Keratinocyte (primary cell): ENCODE measurements at regions not wholly inside any gene's neighbourhood (a gene's known extent, or its start where the extent isn't known, plus 50 kb on each side); places are given as distances from the start of the nearest gene placed in this dataset.

Source experiments
- EZH2 ChIP-seq: IDR thresholded peaks from one replicate; pipeline ENCODE4 v1.6.1; 2012; ENCODE audit warnings: inconsistent platforms, mild to moderate bottlenecking, low read length, moderate library complexity
- TF ChIP-seq, protein P1 (sequence below), 3 experiments: IDR thresholded peaks in 1 of 3; conservative IDR thresholded peaks in 1 of 3; optimal IDR thresholded peaks in 1 of 3; 2 replicates in 2 of 3; 3 replicates in 1 of 3; pipeline versions ENCODE3 to v1.5.1; 2011; ENCODE audit warnings: low read length in 3 of 3, mild to moderate bottlenecking in 3 of 3, moderate library complexity in 2 of 3, control low read depth in 1 of 3, inconsistent platforms in 1 of 3; ENCODE audit not compliant: insufficient read depth in 2 of 3; ENCODE audit errors: extremely low read depth in 1 of 3

DNA sequence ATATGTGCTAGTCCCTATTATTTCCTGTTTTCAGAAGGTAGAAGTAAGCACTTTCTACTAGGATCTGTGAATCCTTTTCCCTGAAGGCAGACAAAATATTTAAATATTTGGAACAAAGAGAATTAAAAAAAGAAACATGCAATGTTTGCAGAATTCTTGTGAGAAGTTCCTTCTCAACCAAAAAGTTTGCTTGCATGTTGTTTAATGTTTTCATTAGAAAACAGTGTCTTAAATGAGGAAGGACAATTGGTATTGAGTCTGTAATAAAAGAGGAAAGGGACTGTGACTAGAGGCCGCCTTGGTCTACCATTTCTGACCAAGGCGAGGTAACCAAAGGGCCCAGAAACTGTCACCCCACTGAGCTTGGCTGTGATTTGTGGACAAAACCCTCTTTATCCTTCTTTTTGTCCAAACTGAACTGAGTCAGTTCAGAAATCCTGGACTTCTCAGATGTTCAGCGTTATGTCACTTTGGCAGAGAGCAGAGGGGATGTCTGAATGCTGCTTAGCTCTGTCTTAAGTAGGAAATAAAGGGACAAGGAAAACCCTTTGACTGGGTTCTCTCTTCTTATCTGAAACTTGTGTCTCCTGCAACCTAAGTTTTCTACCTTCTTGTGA is 129.8 kb upstream of the CPM start:
- TF ChIP-seq, protein P1, sequence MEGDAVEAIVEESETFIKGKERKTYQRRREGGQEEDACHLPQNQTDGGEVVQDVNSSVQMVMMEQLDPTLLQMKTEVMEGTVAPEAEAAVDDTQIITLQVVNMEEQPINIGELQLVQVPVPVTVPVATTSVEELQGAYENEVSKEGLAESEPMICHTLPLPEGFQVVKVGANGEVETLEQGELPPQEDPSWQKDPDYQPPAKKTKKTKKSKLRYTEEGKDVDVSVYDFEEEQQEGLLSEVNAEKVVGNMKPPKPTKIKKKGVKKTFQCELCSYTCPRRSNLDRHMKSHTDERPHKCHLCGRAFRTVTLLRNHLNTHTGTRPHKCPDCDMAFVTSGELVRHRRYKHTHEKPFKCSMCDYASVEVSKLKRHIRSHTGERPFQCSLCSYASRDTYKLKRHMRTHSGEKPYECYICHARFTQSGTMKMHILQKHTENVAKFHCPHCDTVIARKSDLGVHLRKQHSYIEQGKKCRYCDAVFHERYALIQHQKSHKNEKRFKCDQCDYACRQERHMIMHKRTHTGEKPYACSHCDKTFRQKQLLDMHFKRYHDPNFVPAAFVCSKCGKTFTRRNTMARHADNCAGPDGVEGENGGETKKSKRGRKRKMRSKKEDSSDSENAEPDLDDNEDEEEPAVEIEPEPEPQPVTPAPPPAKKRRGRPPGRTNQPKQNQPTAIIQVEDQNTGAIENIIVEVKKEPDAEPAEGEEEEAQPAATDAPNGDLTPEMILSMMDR (optimal IDR thresholded peaks at IDR 0.05 in 1 of 3, IDR thresholded peaks at IDR 0.05 in 1 of 3, conservative IDR thresholded peaks at IDR 0.05 in 1 of 3; ENCODE audit: extremely low read depth in 1 of 3, insufficient read depth in 2 of 3, low read length in 3 of 3): no peak
- no peak for TF ChIP-seq EZH2
